ENCODE measurements at regions not wholly inside any gene's neighbourhood (a gene's known extent, or its start where the extent isn't known, plus 50 kb on each side); places are given as distances from the start of the nearest gene placed in this dataset.

- DNase-seq (ENCODE audit: extremely low read depth, low read depth) = no peak
- no peak for TF ChIP-seq CTCF (IDR thresholded peaks at IDR 0.05; ENCODE audit: low read depth, low read length, missing control alignments)
- no peak overlapping the region for H3K4me3 ChIP-seq (replicated peaks; ENCODE audit: low read depth, low read length)
Measured at GRCh38 chr12:107955966-107956643, 173.0 kb upstream of the WSCD2 start.

- no peak for DNase-seq (ENCODE audit: extremely low read depth, low read depth)
- no peak overlapping the region for H3K4me3 ChIP-seq (replicated peaks; ENCODE audit: low read depth, low read length)
Measured at GRCh38 chr12:107957459-107957858, 171.6 kb upstream of the WSCD2 start.

GRCh38 chr12:107963635-107964034 lies 165.5 kb upstream of the WSCD2 start:
- no peak for TF ChIP-seq CTCF (IDR thresholded peaks at IDR 0.05; ENCODE audit: low read depth, low read length, missing control alignments)
- DNase-seq (ENCODE audit: extremely low read depth, low read depth) = no peak
- H3K4me3 ChIP-seq (replicated peaks; ENCODE audit: low read depth, low read length) = no peak overlapping the region

More at GRCh38 chr12:107957459-107957858, 171.6 kb upstream of the WSCD2 start:
- no peak for TF ChIP-seq CTCF (IDR thresholded peaks at IDR 0.05; ENCODE audit: low read depth, low read length, missing control alignments)

- no peak overlapping the region for H3K4me3 ChIP-seq (replicated peaks; ENCODE audit: low read depth, low read length)
- no peak for TF ChIP-seq CTCF (IDR thresholded peaks at IDR 0.05; ENCODE audit: low read depth, low read length, missing control alignments)
- DNase-seq (ENCODE audit: extremely low read depth, low read depth) = peak; percentile 1
Measured at GRCh38 chr12:107967170-107967569, 161.9 kb upstream of the WSCD2 start.

- TF ChIP-seq CTCF (IDR thresholded peaks at IDR 0.05; ENCODE audit: low read depth, low read length, missing control alignments) = no peak
- H3K4me3 ChIP-seq (replicated peaks; ENCODE audit: low read depth, low read length) = no peak overlapping the region
- DNase-seq (ENCODE audit: extremely low read depth, low read depth) = no peak
Measured at GRCh38 chr12:107973950-107974349, 155.1 kb upstream of the WSCD2 start.

- no peak overlapping the region for H3K4me3 ChIP-seq (replicated peaks; ENCODE audit: low read depth, low read length)
- DNase-seq (ENCODE audit: extremely low read depth, low read depth) = no peak
- TF ChIP-seq CTCF (IDR thresholded peaks at IDR 0.05; ENCODE audit: low read depth, low read length, missing control alignments) = no peak
Measured at GRCh38 chr12:107976331-107976730, 152.8 kb upstream of the WSCD2 start.

GRCh38 chr12:107978201-107978600 lies 150.9 kb upstream of the WSCD2 start:
- no peak overlapping the region for H3K4me3 ChIP-seq (replicated peaks; ENCODE audit: low read depth, low read length)
- no peak for DNase-seq (ENCODE audit: extremely low read depth, low read depth)
- no peak for TF ChIP-seq CTCF (IDR thresholded peaks at IDR 0.05; ENCODE audit: low read depth, low read length, missing control alignments)

Data from HFF-Myc (cell line).